ENCODE measurements at regions not wholly inside any gene's neighbourhood (a gene's known extent, or its start where the extent isn't known, plus 50 kb on each side); places are given as distances from the start of the nearest gene placed in this dataset.
"Not testable (repeated sequence)": the region's sequence is repeated elsewhere in the genome, so short reads cannot be mapped to it uniquely, and the experiment has no call there.

- H3K9me3 Mint-ChIP-seq (ENCODE audit: unreplicated experiment) = no peaks in the 10 kb centered on the region
- no peak overlapping the region for H3K4me3 Mint-ChIP-seq (ENCODE audit: unreplicated experiment)
- H3K27ac Mint-ChIP-seq (ENCODE audit: unreplicated experiment) = no peak overlapping the region
- H3K27me3 Mint-ChIP-seq (ENCODE audit: unreplicated experiment) = peaks cover 12% of the 10 kb centered on the region
- no peaks in the 10 kb centered on the region for H3K4me1 Mint-ChIP-seq (ENCODE audit: unreplicated experiment)
- no peak for DNase-seq (ENCODE audit: extremely low spot score, unreplicated experiment)
- no peak for TF ChIP-seq CTCF (IDR thresholded peaks at IDR 0.05)
- H3K36me3 Mint-ChIP-seq (ENCODE audit: unreplicated experiment) = no peaks in the 10 kb centered on the region
Observed at GRCh38 chr6:1212919-1213318, 99.0 kb upstream of the FOXQ1 start.

GRCh38 chr6:1212138-1212537 lies 99.8 kb upstream of the FOXQ1 start:
- not testable (repeated sequence) for H3K27ac Mint-ChIP-seq (ENCODE audit: unreplicated experiment); H3K36me3 Mint-ChIP-seq (ENCODE audit: unreplicated experiment); H3K4me3 Mint-ChIP-seq (ENCODE audit: unreplicated experiment); H3K9me3 Mint-ChIP-seq (ENCODE audit: unreplicated experiment); DNase-seq (ENCODE audit: extremely low spot score, unreplicated experiment); H3K4me1 Mint-ChIP-seq (ENCODE audit: unreplicated experiment)
- peaks cover 14% of the 10 kb centered on the region for H3K27me3 Mint-ChIP-seq (ENCODE audit: unreplicated experiment)

GRCh38 chr6:1210631-1211030 lies 101.3 kb upstream of the FOXQ1 start:
- not testable (repeated sequence) for DNase-seq (ENCODE audit: extremely low spot score, unreplicated experiment); H3K4me3 Mint-ChIP-seq (ENCODE audit: unreplicated experiment); H3K27ac Mint-ChIP-seq (ENCODE audit: unreplicated experiment); H3K4me1 Mint-ChIP-seq (ENCODE audit: unreplicated experiment); H3K36me3 Mint-ChIP-seq (ENCODE audit: unreplicated experiment); H3K9me3 Mint-ChIP-seq (ENCODE audit: unreplicated experiment)
- peaks cover 14% of the 10 kb centered on the region for H3K27me3 Mint-ChIP-seq (ENCODE audit: unreplicated experiment)

GRCh38 chr6:1208876-1209275 lies 103.0 kb upstream of the FOXQ1 start:
- TF ChIP-seq CTCF (IDR thresholded peaks at IDR 0.05) = no peak
- H3K4me1 Mint-ChIP-seq (ENCODE audit: unreplicated experiment) = no peaks in the 10 kb centered on the region
- H3K27me3 Mint-ChIP-seq (ENCODE audit: unreplicated experiment) = peaks cover 12% of the 10 kb centered on the region
- no peaks in the 10 kb centered on the region for H3K9me3 Mint-ChIP-seq (ENCODE audit: unreplicated experiment)
- H3K36me3 Mint-ChIP-seq (ENCODE audit: unreplicated experiment) = no peaks in the 10 kb centered on the region
- H3K27ac Mint-ChIP-seq (ENCODE audit: unreplicated experiment) = no peak overlapping the region
- no peak overlapping the region for H3K4me3 Mint-ChIP-seq (ENCODE audit: unreplicated experiment)
- DNase-seq (ENCODE audit: extremely low spot score, unreplicated experiment) = no peak

- Mint-ChIP-seq H3K4me1 (ENCODE audit: unreplicated experiment) (no peaks in the 10 kb centered on the region), H3K27me3 (ENCODE audit: unreplicated experiment) (peaks cover 2% of the 10 kb centered on the region), H3K4me3 (ENCODE audit: unreplicated experiment) (no peak overlapping the region), H3K9me3 (ENCODE audit: unreplicated experiment) (peaks cover 8% of the 10 kb centered on the region), H3K36me3 (ENCODE audit: unreplicated experiment) (no peaks in the 10 kb centered on the region), H3K27ac (ENCODE audit: unreplicated experiment) (no peak overlapping the region)
- no peak for TF ChIP-seq CTCF (IDR thresholded peaks at IDR 0.05)
- no peak for DNase-seq (ENCODE audit: extremely low spot score, unreplicated experiment)
Observed at GRCh38 chr6:1203546-1203945, 108.4 kb upstream of the FOXQ1 start.

GRCh38 chr6:1202201-1202600 lies 109.7 kb upstream of the FOXQ1 start:
- no peaks in the 10 kb centered on the region for H3K4me1 Mint-ChIP-seq (ENCODE audit: unreplicated experiment)
- no peak overlapping the region for H3K27ac Mint-ChIP-seq (ENCODE audit: unreplicated experiment)
- no peak overlapping the region for H3K4me3 Mint-ChIP-seq (ENCODE audit: unreplicated experiment)
- no peaks in the 10 kb centered on the region for H3K36me3 Mint-ChIP-seq (ENCODE audit: unreplicated experiment)
- H3K27me3 Mint-ChIP-seq (ENCODE audit: unreplicated experiment) = no peaks in the 10 kb centered on the region
- no peak for TF ChIP-seq CTCF (IDR thresholded peaks at IDR 0.05)
- DNase-seq (ENCODE audit: extremely low spot score, unreplicated experiment) = no peak
- peaks cover 11% of the 10 kb centered on the region for H3K9me3 Mint-ChIP-seq (ENCODE audit: unreplicated experiment)

Data from osteocyte (in vitro differentiated cells).